Left cardiac atrium (tissue), 4 donors: ENCODE measurements at regions not wholly inside any gene's neighbourhood (a gene's known extent, or its start where the extent isn't known, plus 50 kb on each side); places are given as distances from the start of the nearest gene placed in this dataset.

Source experiments
- ATAC-seq, 2 donors: fragments of 200-7000 bp; cut with Tn5 transposase; one replicate each; pipeline ENCODE4 v1.9.1; 2020; ENCODE audit warnings: mild to moderate bottlenecking in 2 of 2, moderate library complexity in 2 of 2
- DNase-seq: peaks from one replicate; pipeline ENCODE4 v3.0.0-alpha.2; 2020
- intact Hi-C, 2 donors: fragments of 100-400 bp; cut with DNase I; formaldehyde crosslinking; loops; one replicate each; pipeline versions ENCODE4 v1.14.1 to v1.15.1; 2022 to 2023
- donor health status: DM: no; HTN: yes; CAD: no.
- donor health status: DM: no; HTN: yes; CAD: no; lungs with severe emphysema.
- donor health status: DM: yes; HTN: yes; CAD: no.
- donor health status: Dilated cardiomyopathy.

- DNase-seq, result no peak
- intact Hi-C loops, result no loop called here
- ATAC-seq, result no peak
Observed at GRCh38 chr6:166221040-166221439, 53.4 kb upstream of the TBXT start.
